GM12878 (cell line): ENCODE measurements at regions not wholly inside any gene's neighbourhood (a gene's known extent, or its start where the extent isn't known, plus 50 kb on each side); places are given as distances from the start of the nearest gene placed in this dataset.

Experiments used
- CREM ChIP-seq: IDR thresholded peaks from 2 replicates; pipeline ENCODE4 v1.6.1; 2014; ENCODE audit warnings: antibody characterized with exemption, low read depth
- EZH2 ChIP-seq: IDR thresholded peaks from 2 replicates; pipeline ENCODE4 v1.6.1; 2012; ENCODE audit warnings: low read depth, mild to moderate bottlenecking, control low read depth, inconsistent platforms, low read length, borderline replicate concordance; ENCODE audit not compliant: control insufficient read depth
- HCFC1 ChIP-seq: fragments of 150-350 bp; IDR thresholded peaks from 2 replicates; pipeline ENCODE4 v1.6.1; 2014; ENCODE audit warnings: low read length
- NBN ChIP-seq: fragments of 450-650 bp; IDR thresholded peaks from 2 replicates; pipeline ENCODE4 v1.6.1; 2016
- NRF1 ChIP-seq: conservative IDR thresholded peaks from 2 replicates; pipeline ENCODE4 v1.6.1; 2011; ENCODE audit warnings: mild to moderate bottlenecking, low read depth, low read length, improper control_type of control experiment
- POLR2AphosphoS5 ChIP-seq: IDR thresholded peaks from 2 replicates; pipeline ENCODE4 v1.6.1; 2011; ENCODE audit warnings: mild to moderate bottlenecking, low read length, inconsistent platforms
- ZNF274 ChIP-seq: IDR thresholded peaks from one replicate; pipeline ENCODE4 v1.8.0; 2011; ENCODE audit not compliant: insufficient read length, insufficient read depth
- ZNF622 ChIP-seq: fragments of 450-650 bp; IDR thresholded peaks from 2 replicates; pipeline ENCODE4 v1.6.1; 2017; ENCODE audit warnings: mild to moderate bottlenecking, inconsistent platforms
- TF ChIP-seq, protein P1 (sequence below), 3 experiments: IDR thresholded peaks in 2 of 3; conservative IDR thresholded peaks in 1 of 3; 2 replicates each; pipeline ENCODE4 v1.5.1; 2011; ENCODE audit warnings: low read depth in 3 of 3, low read length in 3 of 3, mild to moderate bottlenecking in 3 of 3, control low read depth in 2 of 3, moderate library complexity in 2 of 3, inconsistent platforms in 1 of 3, mixed read lengths in 1 of 3; ENCODE audit not compliant: control insufficient read depth in 2 of 3, insufficient read depth in 1 of 3; ENCODE audit errors: extremely low read depth in 1 of 3
- TF ChIP-seq, protein P2 (sequence below): fragments of 450-650 bp; IDR thresholded peaks from 2 replicates; pipeline ENCODE4 v1.6.1; 2018; ENCODE audit warnings: borderline replicate concordance, mild to moderate bottlenecking; ENCODE audit not compliant: partially characterized antibody

GRCh38 chr18:64872710-64873458 lies 724.0 kb upstream of the LINC00305 start:
- no peak for TF ChIP-seq EZH2
- TF ChIP-seq NBN = no peak
- TF ChIP-seq, protein P1, sequence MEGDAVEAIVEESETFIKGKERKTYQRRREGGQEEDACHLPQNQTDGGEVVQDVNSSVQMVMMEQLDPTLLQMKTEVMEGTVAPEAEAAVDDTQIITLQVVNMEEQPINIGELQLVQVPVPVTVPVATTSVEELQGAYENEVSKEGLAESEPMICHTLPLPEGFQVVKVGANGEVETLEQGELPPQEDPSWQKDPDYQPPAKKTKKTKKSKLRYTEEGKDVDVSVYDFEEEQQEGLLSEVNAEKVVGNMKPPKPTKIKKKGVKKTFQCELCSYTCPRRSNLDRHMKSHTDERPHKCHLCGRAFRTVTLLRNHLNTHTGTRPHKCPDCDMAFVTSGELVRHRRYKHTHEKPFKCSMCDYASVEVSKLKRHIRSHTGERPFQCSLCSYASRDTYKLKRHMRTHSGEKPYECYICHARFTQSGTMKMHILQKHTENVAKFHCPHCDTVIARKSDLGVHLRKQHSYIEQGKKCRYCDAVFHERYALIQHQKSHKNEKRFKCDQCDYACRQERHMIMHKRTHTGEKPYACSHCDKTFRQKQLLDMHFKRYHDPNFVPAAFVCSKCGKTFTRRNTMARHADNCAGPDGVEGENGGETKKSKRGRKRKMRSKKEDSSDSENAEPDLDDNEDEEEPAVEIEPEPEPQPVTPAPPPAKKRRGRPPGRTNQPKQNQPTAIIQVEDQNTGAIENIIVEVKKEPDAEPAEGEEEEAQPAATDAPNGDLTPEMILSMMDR (IDR thresholded peaks at IDR 0.05 in 2 of 3, conservative IDR thresholded peaks at IDR 0.05 in 1 of 3; ENCODE audit: control insufficient read depth in 2 of 3, extremely low read depth in 1 of 3, insufficient read depth in 1 of 3, low read depth in 3 of 3, low read length in 3 of 3) = no peak
- TF ChIP-seq POLR2AphosphoS5 = no peak
- TF ChIP-seq ZNF622 = no peak
- no peak for TF ChIP-seq NRF1
- TF ChIP-seq CREM = no peak
- TF ChIP-seq, protein P2, sequence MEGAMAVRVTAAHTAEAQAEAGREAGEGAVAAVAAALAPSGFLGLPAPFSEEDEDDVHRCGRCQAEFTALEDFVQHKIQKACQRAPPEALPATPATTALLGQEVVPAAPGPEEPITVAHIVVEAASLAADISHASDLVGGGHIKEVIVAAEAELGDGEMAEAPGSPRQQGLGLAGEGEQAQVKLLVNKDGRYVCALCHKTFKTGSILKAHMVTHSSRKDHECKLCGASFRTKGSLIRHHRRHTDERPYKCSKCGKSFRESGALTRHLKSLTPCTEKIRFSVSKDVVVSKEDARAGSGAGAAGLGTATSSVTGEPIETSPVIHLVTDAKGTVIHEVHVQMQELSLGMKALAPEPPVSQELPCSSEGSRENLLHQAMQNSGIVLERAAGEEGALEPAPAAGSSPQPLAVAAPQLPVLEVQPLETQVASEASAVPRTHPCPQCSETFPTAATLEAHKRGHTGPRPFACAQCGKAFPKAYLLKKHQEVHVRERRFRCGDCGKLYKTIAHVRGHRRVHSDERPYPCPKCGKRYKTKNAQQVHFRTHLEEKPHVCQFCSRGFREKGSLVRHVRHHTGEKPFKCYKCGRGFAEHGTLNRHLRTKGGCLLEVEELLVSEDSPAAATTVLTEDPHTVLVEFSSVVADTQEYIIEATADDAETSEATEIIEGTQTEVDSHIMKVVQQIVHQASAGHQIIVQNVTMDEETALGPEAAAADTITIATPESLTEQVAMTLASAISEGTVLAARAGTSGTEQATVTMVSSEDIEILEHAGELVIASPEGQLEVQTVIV = no peak
- no peak for TF ChIP-seq HCFC1
- no peak for TF ChIP-seq ZNF274
